T1000 (cell line): ENCODE measurements at regions not wholly inside any gene's neighbourhood (a gene's known extent, or its start where the extent isn't known, plus 50 kb on each side); places are given as distances from the start of the nearest gene placed in this dataset.

Source experiments
- DNase-seq: peaks from one replicate; lab custom pipeline; 2025; ENCODE audit warnings: mixed read lengths; lab: John Stamatoyannopoulos, UW

DNA sequence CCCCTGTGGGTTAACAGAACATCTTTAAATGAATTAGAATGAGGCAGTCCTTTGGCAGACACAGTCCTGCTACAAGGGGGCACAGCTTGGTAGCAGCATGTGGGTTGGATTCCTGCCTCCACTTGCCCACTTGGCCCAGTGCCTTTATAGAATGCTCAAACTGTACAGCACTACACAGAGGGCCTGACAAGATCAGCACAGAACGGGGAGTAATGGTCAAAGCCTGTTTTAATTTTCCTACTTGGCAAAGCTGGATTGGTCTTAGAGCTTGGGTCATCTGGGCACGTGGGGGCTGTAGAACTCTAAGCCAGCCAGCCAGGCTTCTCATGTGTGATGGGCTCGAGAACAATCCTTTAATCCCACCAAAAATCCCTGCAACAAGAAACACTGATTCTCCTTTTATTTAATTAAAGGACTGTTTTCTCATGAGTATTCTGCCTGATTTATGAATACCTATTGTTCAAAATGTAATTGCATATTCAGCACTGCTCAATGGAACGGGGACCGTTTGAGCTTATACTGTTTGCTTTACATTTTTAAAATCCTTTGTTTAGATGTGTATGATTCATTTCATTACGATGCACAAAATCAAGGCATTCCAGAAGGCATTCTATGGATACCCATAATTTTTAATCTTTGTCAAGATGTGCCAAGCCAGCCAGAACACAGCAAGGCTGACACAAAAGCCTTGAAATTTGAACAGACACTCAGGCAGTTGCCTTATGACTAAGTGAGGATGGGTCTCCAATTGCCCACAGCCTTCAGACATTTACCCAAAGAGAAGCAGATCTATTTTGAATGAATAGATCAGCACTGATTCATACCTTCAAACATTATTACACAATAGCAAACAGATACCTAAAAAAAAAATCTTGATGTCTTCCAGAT is 249.3 kb upstream of the TGFBR2 start:
- no peak for DNase-seq

DNA sequence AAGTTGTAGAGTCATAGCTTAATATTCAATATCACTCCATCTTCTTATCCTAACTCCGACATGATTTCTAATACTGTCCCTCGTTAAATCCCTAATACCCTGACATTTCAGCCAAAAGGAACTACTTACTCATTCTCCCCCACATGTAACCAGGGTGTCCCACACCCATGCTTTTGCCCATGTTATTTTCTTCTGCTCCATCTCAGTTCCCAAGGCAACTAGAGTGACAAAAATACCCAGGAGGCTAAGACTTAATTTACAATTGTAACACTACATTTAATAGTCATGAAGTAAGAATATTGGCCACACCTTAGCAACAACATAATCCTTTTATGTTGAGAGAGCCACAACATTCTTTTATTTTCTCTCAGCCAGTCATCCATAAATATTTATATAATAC is 248.5 kb upstream of the TGFBR2 start:
- no peak for DNase-seq

DNA sequence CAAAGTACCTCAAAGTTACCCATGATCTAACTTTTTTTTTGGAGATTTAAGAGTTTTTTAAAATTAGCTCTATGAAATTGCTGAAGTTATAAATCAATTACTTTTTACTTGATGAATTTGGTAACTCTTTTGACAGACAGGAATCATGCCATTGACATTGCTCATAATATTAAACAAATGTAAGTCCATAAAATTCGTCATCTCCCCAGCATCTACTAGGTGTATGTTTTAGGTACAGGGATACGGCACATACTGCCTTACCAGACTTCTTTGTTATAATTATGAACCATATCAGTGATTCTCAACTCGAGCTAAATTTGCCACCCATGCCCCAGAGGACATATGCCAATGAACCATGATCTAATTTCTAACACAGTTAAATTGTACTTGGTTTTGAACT is 247.5 kb upstream of the TGFBR2 start:
- DNase-seq = no peak

DNA sequence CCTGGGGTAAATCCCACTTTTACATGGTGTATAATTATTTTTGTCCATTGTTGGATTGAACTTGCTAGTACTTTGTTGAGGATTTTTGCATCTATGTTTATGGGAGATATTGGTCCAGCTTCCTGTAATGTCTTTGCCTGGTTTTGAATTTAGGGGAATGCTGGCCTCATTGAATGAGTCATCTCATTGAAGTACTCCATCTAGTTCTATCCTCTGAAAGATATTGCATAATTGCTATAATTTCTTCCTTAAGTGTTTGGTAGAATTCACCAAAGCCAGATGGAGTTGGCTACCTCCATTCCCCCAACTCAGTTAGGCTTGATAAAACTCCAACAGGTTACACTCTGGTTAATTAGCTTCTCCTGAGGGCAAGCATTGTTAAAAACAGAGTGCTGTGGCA is 237.4 kb upstream of the TGFBR2 start:
- no peak for DNase-seq

DNA sequence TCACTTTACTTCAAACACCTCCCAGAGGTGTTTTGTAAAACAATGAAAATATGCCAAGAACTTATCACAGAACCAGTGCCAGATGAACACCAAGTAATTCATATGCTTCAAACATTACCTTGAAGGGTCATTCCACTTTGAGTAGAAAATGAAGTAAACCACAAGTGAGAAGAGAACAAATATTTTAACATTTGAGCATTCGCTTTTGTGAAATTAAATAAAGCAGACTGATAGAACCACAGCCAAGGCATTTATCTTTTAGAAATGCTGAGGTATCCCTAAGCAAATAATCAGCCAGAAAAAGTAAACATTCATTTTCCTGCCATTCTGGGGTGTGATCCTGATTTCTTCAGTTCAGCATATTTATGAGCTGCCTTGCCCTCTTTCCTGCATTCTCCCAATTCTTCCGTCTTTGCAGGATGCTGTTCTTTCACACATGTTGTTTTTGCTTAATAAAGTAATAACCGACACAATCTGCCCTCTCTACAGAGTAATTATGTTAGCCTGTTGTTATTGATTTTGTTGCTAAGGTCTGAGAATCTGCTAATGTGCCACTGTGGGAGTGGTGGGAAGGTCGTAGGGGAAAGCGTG is 235.6 kb upstream of the TGFBR2 start:
- no peak for DNase-seq

DNA sequence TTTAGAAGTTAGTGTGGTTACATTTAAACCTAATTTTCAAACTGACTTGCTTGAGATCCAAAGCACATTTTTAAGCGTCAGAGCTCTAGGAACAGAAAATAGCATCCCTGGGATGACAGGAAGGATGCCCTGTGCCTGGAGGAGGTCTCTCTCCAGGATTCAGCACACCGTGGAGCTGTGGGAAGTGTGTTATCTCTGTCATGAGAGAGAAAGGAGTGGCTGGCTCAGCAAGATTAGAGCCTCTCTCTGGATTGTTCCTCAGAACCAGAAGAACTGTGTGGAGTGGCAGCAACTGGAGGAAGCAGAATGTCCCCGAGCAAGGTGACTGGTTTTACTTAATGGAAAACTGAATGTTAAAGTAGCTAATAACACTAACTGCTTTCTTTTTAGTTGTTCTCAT is 233.6 kb upstream of the TGFBR2 start:
- DNase-seq = no peak

DNA sequence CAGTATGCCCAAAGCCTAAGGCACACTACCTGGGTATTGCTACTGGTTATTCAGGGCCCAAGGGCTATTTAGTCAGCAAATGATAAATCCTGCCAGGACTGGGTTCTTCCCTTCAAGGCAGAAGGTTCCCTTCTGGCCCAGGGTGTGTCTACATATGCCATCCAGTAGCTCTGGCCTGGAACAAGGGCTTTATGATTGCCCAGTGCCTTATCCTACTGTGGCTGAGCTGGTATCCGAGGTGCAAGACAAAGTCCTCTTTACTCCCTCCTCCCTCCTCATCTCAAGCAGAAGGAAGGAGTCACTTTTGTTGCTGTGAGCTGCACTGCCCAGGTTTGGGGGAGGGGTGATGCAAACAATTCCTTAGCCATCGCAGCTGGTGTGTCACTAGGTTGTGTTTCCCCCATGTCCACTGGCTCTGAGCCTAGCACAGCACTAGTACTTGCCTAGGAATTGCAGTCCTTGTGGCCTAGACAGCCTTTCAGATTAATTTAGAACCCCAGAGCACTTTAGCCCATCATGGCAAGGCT is 221.8 kb upstream of the TGFBR2 start:
- no peak for DNase-seq

DNA sequence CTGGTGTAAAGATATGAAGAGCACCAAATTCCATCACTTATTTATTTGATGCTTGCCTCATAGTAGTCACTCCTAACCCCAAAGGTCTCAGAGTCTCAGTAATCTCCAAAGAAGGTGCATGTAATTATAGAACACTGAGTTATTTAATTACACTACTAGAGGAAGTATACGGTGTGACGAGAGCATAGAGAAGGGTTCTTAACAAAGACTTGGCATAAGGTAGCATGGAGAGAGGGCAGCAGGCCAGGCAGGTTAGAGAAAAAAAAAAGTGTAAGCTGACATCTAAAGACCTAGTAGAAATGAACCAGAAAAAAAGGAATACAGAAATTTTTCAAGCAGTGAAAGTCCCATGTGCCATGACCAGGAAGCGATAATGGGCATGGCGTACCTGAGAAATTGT is 213.3 kb upstream of the TGFBR2 start:
- DNase-seq = no peak

DNA sequence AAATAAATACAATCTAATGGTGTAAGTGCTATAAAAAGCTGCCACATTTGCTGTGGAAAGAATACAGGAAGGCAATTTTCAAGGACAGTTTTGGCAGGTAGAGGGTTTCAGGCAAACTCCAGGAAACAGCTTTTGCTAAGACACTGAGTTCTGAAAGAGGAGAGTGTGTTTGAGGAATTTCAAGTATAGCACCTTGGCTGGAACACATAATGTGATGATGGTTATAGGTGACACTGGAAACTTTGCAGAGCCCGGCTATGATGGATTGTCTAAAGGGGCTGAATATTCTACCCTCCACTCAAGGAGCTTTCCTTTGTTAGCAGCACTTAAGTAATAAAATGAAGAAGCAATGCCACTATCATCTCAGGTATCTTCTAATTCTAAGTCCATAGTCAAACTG is 209.4 kb upstream of the TGFBR2 start:
- DNase-seq = no peak

DNA sequence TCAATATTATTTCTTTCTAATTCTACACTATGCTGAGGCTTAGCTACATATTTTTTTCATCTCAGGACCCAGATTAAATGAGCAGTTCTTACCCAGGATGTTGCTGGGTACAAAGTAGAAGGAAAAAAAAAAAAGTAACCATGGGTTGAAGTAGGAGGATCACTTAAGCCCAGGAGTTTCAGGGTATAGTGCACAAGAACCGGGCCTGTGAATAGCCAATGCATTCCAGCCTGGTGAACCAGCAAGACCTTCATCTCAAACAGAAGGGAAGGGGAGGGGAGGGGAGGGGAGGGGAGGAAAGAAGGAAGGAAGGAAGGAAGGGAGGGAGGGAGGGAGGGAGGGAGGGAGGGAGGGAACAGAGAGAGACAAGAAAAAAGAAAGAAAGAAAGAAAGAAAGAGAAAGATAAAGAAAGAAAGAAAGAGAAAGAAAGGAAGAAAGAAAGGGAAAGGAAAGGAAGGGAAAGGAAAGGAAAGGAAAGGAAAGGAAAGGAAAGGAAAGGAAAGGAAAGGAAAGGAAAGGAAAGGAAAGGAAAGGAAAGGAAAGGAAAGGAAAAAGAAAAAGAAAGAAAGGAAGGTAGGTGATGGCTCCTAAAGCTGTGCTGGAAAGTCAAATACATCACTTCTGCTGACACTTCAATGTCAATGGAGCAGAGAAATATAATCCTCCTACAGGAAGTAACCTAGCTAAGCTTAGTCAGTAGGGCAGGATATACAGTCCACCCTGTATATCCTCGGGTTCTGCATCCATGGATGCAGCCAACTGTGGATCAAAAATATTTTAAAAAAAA is 206.8 kb upstream of the TGFBR2 start:
- DNase-seq = no peak

DNA sequence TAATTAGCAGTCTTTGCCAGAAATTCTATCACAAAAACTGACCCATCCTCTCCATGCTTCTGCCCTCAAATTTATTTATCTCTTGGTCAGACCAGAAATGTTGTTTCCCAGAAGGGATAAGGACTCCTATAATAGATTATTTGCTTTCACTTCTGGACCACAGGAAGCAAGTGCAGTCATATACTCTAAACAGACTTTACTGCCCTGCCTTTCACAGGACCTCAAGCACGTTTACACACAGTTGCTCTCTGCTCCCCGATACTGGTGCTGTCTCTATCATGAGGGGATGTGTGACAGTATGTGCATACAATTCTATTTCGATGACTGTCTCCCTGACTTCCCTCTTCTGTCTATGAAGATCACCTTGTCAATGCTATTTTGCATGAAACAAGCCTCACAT is 205.5 kb upstream of the TGFBR2 start:
- no peak for DNase-seq

DNA sequence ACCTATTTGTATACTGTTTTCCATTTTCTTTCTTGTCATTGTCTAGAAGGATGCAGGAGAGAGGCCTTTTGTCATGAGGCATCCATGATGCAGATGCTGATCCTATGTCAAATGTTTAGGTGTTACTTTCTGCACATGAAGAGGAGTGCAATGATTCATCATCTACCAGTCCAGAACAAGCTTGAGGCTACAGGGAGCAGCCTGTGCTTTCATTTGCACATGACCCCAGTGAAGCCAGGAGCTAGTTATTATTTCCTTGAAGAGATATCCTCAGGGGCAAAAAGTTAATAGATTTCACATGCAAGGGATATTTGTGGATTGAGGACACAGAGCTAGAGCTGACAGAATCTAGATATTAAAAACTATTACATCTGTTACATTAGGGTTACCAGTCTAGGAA is 204.4 kb upstream of the TGFBR2 start:
- no peak for DNase-seq

DNA sequence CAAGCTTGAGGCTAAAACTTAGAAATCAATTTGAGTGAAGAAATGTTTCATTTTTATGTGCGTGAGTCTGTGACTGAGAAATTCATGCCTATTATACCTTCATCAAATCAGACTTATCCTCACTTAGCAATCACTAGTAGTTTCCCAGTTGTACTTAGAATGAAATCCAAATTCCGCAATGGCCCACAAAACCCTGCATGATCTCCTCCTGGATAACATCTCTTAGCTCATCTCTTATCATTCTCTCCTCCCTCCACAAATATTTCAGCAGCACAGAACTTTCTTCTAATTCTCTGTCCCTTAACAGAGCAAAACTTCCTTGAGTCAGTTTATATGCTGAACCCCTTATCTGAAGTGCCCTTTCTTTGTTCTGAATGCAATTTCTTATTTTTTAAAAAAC is 198.8 kb upstream of the TGFBR2 start:
- DNase-seq = no peak

DNA sequence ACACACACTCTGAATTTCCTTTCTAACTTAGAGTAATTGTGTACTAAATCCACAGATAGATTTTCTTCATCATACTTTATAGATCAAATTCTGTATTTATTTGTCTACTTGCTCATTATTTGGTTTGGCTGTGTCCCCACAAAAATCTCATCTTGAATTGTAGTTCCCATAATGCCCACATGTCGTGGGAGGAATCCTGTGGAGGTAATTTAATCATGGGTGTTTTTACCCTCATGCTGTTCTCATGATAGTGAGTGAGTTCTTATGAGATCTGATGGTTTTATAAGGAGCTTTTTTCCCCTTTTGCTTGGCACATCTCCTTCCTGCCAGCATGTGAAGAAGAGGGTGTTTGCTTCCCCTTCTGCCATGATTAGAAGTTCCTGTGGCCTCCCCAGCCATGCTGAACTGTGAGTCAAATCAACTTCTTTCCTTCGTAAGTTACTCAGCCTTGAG is 198.3 kb upstream of the TGFBR2 start:
- no peak for DNase-seq

DNA sequence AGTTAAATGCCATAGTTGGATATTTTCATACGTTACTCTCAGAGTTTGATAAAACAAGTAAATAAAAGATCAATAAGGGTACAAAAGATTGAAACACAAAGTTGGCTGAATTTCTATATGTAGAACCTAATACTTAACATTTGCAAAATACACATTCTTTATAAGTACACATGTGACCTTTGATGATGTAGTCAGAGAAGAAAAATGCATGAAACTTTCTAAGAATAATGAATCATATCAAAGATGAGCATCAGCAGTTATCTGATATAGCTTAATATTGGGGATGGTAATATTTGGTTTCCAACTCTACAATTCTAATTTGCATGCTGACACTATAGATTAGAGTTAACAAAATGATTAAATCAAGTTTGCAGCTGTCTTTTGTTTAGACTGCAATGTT is 188.0 kb upstream of the TGFBR2 start:
- DNase-seq = no peak

DNA sequence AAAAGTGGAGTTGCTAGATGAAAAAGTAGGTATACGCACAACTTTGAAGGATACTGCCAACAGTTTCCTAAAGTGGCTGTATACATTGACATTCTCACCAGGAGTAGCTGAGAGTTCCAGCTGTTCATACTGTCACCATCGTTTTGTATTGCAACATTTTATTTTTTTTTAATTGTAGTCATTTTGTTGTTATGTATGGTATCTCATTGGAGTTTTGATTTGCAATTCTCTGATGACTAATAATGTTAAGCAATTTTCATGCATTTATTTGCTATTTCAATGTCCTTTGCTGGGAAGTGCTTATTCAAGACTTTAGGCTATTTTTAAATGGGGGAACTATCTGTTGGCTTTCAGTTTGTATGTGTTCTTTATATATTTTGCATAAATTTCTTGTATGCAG is 185.1 kb upstream of the TGFBR2 start:
- no peak for DNase-seq

DNA sequence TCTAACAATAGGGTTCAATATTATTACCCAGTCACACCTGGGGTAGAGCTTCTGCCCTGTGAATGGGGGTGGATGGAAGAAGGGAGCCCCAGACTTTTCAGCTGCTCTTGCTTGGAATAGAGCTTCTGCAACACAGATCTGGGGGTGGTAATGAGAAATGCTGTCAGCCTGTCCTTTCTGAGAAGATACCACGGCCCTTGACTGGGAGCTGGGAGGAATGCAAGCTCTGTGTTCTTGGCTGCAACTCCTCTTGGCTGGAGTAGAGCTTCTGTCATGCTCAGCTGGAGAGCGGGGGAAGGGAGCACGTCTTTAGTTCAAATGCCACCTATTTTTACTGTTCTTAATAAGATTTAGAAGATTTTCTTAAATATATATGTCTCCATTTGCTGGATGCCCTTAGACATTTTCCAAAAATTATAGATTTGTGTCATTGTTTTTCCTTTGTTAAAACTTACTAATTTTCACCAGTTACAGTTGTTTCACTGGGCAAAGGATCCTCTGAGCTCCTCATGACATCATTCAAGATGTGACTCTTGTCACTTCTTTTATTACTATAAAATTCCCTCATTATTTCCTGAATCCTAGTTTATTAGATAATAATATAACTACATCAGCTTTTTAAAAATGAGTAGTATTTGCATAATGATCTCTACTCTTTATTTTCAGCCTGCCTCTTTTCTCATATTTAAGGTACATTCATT is 180.0 kb upstream of the TGFBR2 start:
- DNase-seq = no peak

DNA sequence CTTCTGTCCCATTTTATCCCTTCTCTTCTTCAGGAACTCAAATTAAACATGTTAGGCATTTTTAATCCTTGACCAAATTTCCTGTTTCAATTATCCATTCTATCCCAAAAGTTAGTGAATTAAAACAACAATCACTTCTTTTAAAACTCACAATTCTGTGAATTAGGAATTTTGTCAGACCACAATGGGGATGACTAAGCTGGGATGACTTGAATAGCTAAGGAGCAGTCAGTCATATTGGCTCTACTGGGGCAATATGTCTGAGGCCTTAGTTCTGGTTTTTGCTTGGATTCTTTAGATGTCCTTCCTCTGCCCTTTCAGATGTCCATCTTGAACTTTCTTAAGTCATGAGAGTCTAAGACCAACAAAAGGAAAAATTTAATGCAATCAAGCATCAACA is 178.2 kb upstream of the TGFBR2 start:
- DNase-seq = no peak

DNA sequence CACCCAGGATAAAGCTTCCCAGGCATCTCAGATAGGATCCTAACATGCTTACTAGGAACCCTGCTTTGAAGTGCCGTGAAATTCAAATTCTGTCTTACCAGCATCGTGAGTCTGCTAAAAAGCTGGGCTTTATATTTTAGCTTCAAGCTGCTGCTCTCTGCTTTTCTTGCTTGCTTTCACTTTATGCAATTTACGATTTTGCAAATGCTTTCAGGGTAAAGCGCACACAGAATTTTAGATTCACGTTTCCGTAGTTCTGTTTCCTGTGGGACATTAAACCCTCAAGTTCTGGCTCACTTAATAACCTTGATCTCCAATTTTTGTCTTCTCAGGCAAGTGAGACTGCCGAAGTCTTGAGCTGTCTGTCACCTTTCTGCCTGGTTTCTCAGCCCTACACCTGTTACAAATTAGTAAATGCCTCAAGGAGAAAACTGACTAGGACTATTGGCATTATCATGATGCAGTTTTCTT is 170.5 kb upstream of the TGFBR2 start:
- no peak for DNase-seq

DNA sequence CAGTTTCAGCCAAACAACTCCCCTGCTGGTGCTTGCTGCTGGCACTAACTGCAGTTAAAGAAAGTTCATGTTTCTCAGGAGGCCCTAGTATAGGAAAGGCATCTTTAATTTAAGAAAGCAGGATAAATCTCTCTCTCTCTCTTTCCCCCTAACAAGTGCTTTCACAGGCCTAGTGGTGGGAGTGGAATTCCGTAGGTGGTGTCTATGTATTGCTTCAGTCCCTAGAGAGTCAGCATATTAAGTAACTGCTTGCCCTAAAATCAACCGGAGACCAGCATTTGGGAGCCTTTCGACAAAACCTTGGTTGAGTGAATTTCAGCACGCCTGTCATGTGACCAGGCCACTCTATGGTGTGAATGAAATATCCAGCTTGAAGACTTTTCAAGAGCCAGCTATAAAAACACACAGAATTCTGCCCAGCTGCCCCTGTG is 169.2 kb upstream of the TGFBR2 start:
- no peak for DNase-seq

DNA sequence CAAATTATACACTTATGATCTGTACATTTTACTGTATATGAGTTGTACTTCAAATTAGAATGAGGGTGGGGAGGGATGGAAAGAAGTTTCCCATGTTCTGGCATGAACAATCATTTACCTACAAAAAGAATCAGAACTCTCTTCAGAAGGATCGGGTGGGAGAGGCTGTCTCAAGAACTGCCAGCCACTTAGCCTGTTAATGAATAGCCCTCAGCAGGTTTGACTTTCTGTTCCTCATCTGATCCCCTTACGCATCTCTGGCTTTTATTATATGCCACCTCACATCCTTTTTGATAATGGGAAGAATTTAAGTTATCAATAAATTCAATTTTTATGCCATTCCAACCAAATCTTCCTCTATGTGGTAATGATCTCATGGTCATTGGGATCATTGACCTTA is 168.3 kb upstream of the TGFBR2 start:
- no peak for DNase-seq
